Left ventricle myocardium inferior (tissue), 1 donor: ENCODE measurements at regions not wholly inside any gene's neighbourhood (a gene's known extent, or its start where the extent isn't known, plus 50 kb on each side); places are given as distances from the start of the nearest gene placed in this dataset.

Source experiments
- DNase-seq: peaks from one replicate; pipeline ENCODE4 v3.0.0-alpha.2; 2020
- H3K27ac ChIP-seq: fragments of 200-600 bp; replicated peaks from 2 replicates; pipeline ENCODE4 v1.8.0; 2021
- H3K27me3 ChIP-seq: fragments of 200-600 bp; 2 replicates; pipeline ENCODE4 v1.8.0; 2021; ENCODE audit warnings: low read depth
- H3K36me3 ChIP-seq: fragments of 200-600 bp; 2 replicates; pipeline ENCODE4 v1.8.0; 2021
- H3K4me1 ChIP-seq: fragments of 200-600 bp; 2 replicates; pipeline ENCODE4 v1.8.0; 2021
- H3K4me3 ChIP-seq: fragments of 200-600 bp; 2 replicates; pipeline ENCODE4 v1.8.0; 2021; ENCODE audit warnings: mild to moderate bottlenecking, moderate library complexity
- H3K9me3 ChIP-seq: fragments of 200-600 bp; replicated peaks from 2 replicates; pipeline ENCODE4 v1.8.0; 2021
- intact Hi-C: fragments of 100-400 bp; cut with micrococcal nuclease; formaldehyde crosslinking; loops from one replicate; pipeline ENCODE4 v1.11.0; 2022
- TF ChIP-seq, protein P1 (sequence below): fragments of 200-600 bp; IDR thresholded peaks from 2 replicates; pipeline ENCODE4 v1.8.0; 2021; ENCODE audit warnings: antibody characterized with exemption, mild to moderate bottlenecking, borderline replicate concordance
- donor health status: DM: no; HTN: yes; CAD: no; lungs with severe emphysema.

DNA sequence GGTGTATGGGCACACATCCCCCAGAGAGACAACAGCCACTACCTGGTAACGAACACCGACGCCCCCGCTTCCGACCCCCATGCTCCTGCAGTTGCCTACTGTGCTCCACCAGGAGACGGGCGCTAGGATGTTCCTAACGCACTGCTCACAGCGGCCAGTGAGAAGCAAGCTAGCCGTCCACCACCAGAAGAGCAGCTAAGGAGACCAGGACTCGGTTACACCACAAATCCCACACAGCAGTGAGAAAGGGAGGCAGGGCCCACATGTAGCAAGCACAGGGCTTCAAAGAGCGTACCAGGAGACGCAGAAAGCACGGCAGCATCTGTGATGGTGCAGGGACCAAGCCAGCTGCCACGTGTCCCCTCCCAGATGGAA, 117.0 kb downstream of the NCOR2 start:
- DNase-seq: no peak

DNA sequence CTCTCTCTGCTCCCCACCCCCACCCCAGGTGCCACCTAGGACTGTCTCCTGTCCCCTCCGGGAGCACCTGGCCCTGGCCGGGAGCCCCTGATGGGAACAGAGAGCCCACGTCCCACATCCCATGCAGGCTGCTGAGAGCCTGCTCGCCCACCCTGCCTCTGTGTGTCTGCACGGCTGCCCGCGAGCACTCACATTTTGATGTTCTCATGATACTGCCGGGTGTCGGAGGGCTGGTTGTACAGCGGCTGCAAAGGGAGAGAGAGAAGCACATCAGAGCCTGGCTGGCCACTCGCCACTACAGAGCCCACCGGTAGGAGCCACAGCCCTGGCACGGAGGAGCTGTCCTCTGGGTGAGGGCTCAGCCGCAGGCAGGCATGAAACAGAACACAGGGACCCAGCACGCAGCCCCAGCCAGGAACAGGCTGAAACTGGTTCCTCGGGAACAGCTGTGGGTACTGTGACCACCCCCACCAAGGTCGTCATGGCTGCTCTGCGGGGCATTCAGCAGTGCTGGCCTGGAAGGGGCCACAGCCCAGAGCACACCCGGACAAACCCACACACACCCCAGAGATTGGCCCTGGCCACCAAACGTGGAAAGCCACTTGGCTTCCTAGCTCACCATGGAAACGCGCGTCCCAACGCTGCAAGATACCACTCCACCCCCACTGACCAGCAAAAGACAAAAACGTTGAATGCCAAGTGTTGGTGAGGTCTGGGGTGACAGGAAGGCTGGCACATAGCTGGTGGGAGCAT, 117.6 kb downstream of the NCOR2 start:
- intact Hi-C loops: no loop called here
- Histone ChIP-seq H3K27me3 (no peaks in the 10 kb centered on the region), H3K4me1 (peaks cover 38% of the 10 kb centered on the region), H3K27ac (no peak overlapping the region), H3K4me3 (no peak overlapping the region), H3K9me3 (no peaks in the 10 kb centered on the region), H3K36me3 (peaks cover 42% of the 10 kb centered on the region)
- TF ChIP-seq, protein P1, sequence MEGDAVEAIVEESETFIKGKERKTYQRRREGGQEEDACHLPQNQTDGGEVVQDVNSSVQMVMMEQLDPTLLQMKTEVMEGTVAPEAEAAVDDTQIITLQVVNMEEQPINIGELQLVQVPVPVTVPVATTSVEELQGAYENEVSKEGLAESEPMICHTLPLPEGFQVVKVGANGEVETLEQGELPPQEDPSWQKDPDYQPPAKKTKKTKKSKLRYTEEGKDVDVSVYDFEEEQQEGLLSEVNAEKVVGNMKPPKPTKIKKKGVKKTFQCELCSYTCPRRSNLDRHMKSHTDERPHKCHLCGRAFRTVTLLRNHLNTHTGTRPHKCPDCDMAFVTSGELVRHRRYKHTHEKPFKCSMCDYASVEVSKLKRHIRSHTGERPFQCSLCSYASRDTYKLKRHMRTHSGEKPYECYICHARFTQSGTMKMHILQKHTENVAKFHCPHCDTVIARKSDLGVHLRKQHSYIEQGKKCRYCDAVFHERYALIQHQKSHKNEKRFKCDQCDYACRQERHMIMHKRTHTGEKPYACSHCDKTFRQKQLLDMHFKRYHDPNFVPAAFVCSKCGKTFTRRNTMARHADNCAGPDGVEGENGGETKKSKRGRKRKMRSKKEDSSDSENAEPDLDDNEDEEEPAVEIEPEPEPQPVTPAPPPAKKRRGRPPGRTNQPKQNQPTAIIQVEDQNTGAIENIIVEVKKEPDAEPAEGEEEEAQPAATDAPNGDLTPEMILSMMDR: no peak
- DNase-seq: no peak

More for the DNA sequence above, 117.0 kb downstream of the NCOR2 start:
- Histone ChIP-seq H3K9me3 (no peaks in the 10 kb centered on the region), H3K4me3 (no peak overlapping the region), H3K27me3 (no peaks in the 10 kb centered on the region), H3K27ac (no peak overlapping the region), H3K4me1 (peaks cover 44% of the 10 kb centered on the region), H3K36me3 (peaks cover 37% of the 10 kb centered on the region)
- TF ChIP-seq, protein P1: no peak
- intact Hi-C loops: no loop called here

DNA sequence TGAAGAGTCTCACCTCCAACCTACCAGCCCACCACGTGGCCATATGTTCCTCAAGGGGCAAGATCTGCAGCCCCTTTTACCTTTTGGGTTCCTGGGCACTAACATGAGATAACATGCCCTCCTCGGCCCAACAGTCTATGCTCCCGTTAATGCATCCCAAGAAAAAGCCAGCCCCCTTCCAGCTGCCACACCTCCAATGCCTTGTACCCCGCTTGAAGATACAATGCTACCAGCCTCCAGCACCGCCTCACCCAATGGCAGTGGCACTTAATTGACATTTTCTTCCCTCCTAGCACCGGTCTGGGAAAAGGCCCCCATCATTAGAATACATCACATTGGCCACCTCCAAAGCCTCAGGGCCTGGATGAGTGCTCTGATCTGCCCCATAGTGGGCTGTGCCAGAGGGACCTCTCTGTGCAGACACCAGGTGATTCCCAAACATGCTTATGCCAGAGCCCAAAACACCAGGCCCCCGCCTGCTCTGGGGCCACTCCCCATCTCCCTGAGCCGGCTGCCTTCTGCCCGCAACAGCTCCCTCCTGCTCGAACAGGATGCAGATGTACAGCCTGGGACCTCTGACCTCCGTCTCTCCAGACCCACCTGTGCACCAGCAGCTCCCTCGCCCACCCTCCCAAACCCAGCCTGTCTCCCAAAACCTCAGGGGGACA, 118.3 kb downstream of the NCOR2 start:
- Histone ChIP-seq H3K4me3 (no peak overlapping the region), H3K9me3 (no peaks in the 10 kb centered on the region), H3K27ac (no peak overlapping the region), H3K27me3 (no peaks in the 10 kb centered on the region), H3K4me1 (peaks cover 31% of the 10 kb centered on the region), H3K36me3 (peaks cover 47% of the 10 kb centered on the region)
- intact Hi-C loops: no loop called here
- TF ChIP-seq, protein P1: no peak
- no peak for DNase-seq

DNA sequence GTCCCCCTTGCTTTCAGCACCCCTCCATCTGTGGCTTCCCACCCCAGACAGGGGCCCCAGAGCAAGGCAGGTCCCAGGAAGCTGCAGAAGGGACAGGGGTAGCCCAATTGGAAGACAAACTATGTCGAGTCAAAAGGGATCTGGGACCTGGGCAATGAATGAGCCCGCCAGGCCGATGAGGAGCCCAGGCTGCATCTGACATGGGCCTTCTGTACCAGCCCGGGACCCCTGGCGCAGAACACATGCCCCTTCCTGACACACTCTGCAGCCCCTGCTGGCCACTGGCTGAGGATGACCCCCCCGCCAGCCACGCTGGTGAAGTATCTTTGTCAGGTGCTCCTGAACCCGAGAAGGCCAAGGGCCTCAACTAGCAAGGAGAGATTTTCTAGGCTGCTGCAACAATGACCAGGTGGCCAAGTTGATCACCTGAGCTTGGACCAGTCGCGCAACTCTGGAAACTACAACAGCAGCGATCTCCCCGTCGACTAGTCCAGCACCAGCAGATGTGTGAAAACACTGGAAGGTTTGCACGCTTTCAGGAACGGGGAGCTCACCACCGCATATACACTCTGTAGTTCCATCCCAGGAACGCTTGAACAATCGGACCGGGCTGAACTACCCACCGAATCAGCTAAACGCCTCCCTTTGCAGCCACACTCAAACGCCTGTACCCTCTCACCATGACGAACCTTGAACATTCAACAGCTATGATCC, 119.0 kb downstream of the NCOR2 start:
- Histone ChIP-seq H3K4me1 (peaks cover 26% of the 10 kb centered on the region), H3K36me3 (peaks cover 53% of the 10 kb centered on the region), H3K4me3 (no peak overlapping the region), H3K27me3 (no peaks in the 10 kb centered on the region), H3K9me3 (no peaks in the 10 kb centered on the region), H3K27ac (no peak overlapping the region)
- intact Hi-C loops: no loop called here
- DNase-seq: no peak
- TF ChIP-seq, protein P1: no peak

DNA sequence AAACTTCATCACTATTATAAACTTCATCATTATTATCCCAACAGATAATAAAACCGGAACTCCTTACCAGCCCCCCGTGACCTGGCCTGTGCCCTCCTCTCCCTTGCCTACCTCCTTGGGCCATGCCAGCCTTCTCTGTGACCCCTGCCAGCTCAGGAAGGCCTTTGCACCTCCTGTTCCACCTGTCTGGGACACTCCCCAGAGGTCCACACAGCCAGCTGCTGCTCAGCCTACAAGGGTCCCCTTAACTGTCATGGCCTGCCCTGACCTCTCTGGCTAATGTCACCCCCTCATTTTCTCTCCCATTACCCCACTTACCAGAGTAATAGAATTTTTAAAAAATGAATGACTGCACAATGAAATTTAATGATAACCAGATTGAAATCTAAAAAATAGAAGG, 121.0 kb downstream of the NCOR2 start:
- Histone ChIP-seq H3K9me3 (no peaks in the 10 kb centered on the region), H3K4me3 (no peak overlapping the region), H3K36me3 (peaks cover 65% of the 10 kb centered on the region), H3K27ac (no peak overlapping the region), H3K27me3 (no peaks in the 10 kb centered on the region), H3K4me1 (peaks cover 26% of the 10 kb centered on the region)
- DNase-seq: no peak
- TF ChIP-seq, protein P1: no peak
- intact Hi-C loops: no loop called here
